Ovary (tissue), 3 donors: ENCODE measurements at regions not wholly inside any gene's neighbourhood (a gene's known extent, or its start where the extent isn't known, plus 50 kb on each side); places are given as distances from the start of the nearest gene placed in this dataset.

Experiments
- CTCF ChIP-seq, 3 donors: fragments of 450-650 bp in 2 of 3; fragments of 200-600 bp in 1 of 3; IDR thresholded peaks; one replicate each; pipeline versions ENCODE4 v1.5.1 to v1.8.0; 2016 to 2022; ENCODE audit warnings: antibody characterized with exemption in 3 of 3, mild to moderate bottlenecking in 1 of 3
- POLR2A ChIP-seq: fragments of 450-650 bp; IDR thresholded peaks from one replicate; pipeline ENCODE4 v1.6.1; 2017; ENCODE audit warnings: antibody characterized with exemption, mild to moderate bottlenecking, moderate library complexity
- donor health status: DM: no; HTN: no; CAD: no.

GRCh38 chr20:56157530-56158203 lies 90.9 kb upstream of the MC3R start:
- no peak for TF ChIP-seq CTCF (IDR thresholded peaks at IDR 0.05)
- TF ChIP-seq POLR2A: no peak
